Stimulated activated CD4-positive, alpha-beta T cell treated with anti-CD3 and anti-CD28 coated beads, Interleukin-12 subunit alpha, Interleukin-12 subunit beta, amount 100 ng/mL, for 24 hours (primary cell): ENCODE measurements at regions not wholly inside any gene's neighbourhood (a gene's known extent, or its start where the extent isn't known, plus 50 kb on each side); places are given as distances from the start of the nearest gene placed in this dataset.
"Not testable (repeated sequence)": the region's sequence is repeated elsewhere in the genome, so short reads cannot be mapped to it uniquely, and the experiment has no call there.

Experiments used
- DNase-seq, 2 experiments: peaks; one replicate each; pipeline ENCODE4 v3.0.0-alpha.2; 2020; ENCODE audit warnings: low read depth in 2 of 2

DNA sequence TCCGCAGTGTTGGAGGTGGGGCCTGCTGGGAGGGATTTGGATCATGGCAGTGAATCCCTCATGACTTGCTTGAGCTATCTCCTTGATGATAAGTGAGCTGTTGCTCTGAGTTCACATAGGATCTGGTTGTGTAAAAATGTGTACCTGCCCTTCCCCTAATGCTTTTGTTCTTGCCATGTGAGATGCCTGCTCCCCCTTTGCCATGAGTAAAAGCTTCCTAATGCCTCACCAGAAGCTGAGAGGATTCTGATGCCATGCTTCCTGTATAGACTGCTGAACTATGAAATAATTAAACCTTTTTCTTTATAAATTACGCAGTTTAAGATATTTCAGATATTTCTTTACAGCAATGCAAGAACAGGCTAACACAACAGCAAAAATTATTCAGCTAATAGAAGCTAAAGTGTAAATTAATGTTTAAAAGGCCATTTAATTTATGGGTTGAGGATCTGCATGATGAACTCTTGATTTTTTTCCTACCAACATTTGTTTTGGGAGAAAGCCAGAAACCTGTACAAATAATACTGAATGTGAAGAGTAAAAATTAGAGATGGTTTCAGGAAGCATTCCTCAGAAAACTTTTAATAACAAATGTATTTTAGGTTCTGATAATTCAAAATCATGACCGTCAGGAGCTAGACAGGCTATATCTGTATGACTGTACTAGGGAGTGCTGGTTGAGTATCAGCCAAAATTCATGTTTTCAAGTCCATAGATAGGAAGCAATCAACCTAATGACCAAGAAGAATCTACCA is 177.5 kb upstream of the GRIA4 start:
- no peak for DNase-seq

DNA sequence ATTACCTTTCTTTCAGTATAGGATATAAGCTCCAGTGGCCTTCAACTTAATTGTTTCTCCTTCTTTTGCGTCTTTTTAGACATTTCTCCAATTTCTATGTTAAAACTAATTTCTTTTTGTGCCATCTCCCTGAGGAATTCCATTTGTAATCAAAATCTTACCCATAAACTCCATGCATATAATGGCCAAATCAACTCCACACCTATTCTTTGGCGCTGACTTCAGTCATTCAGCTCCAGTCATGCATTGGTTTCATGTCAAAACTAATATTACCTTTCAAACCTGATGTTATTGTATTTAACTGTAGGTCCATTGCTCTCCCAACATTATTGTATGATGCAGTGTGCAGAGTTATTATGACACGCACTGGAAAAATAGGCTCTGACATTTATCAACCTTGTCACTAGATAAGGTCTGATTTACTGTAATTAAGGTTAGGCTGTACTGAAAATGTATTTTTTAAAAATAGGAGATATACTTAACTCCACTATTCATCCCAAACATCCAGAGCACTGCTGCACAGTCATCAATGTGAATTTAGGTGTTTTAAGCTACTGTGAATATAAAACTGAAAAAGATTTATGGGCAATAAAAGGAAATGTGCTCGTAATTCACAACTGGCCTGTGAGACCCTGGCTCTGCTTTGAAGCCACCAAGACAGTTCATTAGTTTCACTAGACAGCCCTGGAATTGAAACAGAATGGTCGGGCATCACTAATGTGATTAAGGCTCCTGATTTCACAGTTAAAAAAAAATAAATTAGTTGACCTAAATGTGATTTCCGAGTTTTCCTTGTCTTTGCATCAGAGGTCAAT is 180.6 kb upstream of the GRIA4 start:
- no peak for DNase-seq

DNA sequence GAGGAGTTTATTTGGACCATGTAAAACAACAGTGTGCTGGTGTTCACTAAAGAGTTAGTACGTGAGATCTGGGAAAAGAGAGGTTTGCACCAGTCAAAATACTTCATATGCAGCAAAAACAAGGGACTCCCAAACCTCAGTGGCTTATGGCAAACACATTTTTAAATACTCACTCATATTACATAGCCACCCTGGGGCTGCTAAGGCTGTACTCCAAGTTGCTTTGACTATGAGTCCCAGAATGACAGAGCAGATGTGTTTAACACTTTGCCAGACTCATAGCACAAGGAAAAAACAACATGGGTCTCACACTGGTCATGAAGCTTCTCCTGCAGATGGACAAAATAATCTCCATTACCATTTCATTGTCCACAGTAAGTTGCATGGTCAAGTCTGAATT is 202.8 kb upstream of the GRIA4 start:
- DNase-seq, result no peak

DNA sequence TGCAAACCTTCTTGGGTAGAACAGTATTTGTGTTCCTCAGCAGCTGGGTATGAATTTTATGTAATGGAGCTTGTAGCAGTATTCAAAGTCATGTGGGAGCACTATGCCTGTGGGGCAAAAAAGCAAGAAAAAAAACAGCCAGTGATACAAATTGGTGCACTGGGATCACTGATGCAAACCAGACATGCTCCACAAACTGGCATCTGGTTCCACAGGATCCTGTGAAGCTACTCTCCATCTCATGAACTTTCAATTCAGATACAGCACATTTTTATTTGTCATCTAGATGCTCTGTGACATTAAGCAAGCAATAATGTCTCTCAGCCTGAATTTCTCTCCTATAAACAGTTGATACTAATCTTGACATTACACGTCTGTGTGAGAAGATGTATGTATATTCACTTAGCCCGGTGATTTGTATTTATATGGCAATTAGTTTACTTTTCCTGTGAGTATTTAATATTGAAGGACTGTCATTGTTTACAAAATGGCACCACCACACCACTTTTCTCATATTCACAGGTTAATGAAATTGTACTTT is 208.5 kb upstream of the GRIA4 start:
- DNase-seq, result no peak

DNA sequence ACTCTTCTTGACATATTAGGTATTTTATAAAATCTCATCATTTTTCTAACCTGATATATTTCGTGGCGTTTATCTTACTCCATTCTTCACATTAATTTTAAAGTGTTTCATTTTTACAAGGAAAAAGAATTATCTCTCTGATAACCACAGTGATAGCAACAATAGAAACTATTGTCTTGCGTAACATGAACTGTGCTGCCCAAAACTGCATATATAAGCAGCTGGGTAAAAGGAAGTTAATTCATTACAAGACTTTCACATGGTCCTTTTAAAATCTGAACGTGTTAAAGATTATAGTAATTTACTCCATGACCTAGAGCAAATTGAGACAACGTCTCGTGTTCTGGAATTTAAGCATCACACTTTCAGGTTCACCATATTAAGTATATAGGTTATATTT is 210.4 kb upstream of the GRIA4 start:
- DNase-seq, result no peak

DNA sequence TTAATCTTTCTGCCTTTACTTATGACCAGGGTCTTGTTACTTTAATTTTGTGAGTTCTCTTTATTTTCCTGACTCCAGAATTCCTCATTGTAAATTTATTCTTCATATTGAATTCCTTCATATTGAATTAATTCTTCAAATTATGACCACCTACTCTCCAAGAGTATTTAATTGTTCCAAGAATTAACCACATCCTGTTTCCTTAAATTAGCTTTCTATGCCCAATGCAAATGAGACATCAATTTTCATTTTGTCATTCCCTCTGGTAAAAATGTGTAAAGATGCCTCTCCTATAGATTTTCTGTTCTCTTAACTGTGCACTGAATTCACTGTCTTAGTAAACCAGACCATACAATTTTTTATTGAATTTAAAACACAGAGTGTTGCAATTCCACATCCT is 211.2 kb upstream of the GRIA4 start:
- DNase-seq, result no peak

DNA sequence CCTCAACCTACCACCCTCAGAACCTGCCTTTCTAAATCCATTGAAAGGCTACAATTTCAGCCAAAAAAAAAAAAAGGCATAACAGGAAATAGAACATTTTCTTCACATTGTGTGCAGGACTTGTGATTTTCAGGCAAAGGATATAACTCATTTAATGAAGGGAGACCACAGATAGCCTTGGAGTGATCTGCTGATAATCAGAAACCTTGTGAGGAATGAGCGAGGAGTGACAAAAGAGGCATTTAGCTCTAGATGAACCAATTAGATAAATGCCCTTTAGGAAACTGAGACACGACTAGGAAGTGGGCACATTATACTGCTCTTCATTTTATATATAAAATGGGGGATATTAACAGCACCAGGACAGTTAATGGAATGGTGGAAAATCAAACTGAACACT is 216.5 kb upstream of the GRIA4 start:
- DNase-seq, result no peak

DNA sequence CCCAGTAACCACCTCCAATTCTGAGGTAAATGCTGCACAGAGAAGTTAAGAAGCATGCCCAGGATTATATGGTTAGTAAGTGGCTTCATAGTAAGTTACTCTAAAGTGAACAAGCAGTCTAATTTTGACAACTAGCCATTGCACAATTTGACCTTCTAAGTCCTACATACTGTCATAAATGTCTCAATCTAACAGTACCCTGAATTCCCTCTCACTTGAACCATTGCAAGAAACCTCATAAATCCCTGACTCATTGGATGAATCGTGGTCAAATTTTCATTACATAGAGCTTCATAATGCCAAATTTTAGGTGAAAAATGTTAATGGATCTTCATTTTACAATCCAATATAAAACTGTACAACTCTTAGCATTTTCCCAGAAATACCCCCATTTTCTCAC is 217.3 kb upstream of the GRIA4 start:
- no peak for DNase-seq

DNA sequence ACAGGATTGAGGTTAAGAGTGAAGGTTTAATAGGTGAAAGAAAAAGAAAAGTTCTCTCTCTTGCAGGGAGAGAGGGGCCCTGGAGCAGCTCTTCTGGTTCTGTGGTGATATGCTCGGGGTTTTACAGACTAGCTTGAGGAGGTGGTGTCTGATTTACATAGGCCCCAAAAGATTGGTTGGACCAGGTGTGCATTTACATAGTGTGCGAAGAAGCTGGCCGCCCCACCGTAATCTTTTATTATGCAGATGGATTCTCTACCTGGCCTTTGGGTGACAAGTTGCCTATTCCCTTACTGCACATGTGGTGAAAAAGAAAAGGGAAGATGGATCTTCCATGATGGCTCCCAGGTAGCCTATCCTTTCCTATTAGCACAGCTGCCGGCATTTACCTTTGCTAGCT is 219.9 kb upstream of the GRIA4 start:
- DNase-seq, result no peak

DNA sequence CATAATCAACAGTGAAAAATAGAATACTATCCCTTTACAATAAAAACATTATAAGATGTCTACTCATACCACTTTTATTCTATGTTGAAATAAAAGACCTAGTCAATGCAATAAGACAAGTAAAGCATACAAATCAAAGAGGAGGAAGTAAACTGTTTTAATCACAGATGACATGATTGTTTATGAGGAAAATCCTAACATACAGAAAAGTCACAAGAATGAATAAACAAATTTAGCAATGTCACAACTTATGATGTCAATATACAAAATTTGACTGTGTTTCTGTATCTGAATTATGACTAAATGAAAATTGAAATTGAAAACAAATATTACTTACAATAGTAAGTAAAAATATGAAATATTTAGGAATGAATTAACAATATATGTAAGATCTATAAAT is 221.9 kb upstream of the GRIA4 start:
- DNase-seq, result no peak

DNA sequence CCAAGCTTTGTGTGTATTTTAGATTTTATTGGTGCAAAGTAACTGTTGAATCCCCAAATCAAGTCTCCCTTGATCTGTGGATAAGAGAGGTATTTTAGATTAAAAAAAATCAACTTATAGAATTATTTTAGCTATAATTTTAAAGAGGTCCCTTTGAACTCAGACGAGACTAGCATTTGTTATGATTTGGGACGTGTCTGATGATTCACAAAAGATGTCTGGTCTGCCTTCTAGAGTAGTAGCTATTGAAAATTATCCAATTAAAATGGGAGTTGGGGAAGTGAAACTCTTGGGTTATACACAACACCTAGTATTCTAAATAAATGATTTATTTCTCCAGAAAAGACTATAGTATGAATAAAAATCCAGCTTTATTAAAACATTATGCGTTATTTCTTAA is 227.9 kb upstream of the GRIA4 start:
- no peak for DNase-seq

DNA sequence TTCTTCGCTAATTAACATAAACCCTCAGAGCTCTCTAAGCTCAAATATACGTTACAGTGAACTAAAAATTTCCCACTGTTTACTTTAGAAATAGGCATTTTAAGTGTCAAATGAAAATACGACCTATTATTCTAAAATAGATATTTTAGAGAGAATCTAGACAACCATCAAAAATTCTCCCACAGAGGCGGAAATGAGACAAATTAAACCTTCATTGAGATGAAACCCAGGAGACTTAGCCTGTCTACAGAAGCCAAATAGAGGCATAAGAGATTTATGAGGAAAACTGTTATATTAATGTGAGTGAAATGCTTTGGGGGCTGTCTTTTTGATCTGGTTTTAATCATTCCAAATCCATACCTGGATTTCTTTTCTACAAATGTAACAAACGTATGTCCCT is 232.0 kb upstream of the GRIA4 start:
- DNase-seq, result no peak

DNA sequence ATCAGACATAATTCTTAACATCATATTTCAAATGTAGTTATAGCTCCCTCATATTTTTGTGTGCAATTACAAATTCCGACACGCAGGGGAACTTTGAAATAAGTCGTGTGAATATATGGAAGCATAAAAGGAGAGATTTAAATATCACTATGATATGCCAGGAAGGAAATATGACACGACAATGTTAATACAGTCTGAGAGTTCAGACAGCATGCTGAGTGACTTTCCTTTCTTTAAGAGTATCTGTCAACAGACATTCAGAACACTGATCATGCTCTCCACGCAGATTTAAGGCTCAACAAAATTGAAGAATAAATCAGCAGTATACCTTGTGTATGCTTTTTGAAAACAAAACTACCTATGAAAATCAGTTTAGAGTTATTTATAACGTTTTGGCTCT is 232.6 kb upstream of the CARD18 start:
- DNase-seq, result no peak

DNA sequence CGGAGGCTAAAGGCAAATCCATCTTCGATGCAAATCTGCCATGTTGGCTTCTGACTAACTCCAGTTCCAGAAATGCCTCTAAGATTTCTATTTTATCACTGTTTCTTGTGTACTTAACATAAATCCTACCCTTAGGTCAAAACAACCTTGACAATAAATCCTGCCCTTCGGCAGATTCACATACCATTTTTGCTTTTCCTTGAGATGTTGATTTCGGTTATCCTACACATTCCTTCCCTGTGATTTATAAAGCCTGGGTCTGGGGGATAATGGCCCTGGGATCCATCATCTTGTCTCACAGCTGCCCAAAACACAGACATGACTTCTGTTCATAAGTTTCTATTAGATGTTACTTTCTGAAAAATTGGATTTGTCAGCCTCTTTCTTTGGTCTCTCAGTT is 231.7 kb upstream of the CARD18 start:
- DNase-seq, result no peak

DNA sequence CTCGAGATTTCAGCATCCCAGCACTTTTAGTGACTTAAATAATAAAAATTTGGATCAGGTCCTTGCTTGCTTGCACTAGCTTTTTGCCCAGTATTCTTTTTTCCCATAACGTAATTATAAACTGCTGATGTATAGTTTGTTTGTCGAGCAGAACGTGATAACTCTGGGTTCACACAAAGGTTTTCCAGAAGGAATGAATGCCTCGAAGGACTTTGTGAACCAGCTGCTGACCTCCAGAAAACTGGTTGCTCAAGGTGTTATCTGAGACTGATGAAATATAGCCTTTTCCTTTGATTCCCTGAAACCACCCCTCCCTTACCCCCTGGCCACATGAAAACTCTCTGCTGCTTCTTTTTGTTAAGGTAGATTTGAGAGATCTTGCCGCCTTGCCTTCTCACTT is 229.1 kb upstream of the CARD18 start:
- no peak for DNase-seq

DNA sequence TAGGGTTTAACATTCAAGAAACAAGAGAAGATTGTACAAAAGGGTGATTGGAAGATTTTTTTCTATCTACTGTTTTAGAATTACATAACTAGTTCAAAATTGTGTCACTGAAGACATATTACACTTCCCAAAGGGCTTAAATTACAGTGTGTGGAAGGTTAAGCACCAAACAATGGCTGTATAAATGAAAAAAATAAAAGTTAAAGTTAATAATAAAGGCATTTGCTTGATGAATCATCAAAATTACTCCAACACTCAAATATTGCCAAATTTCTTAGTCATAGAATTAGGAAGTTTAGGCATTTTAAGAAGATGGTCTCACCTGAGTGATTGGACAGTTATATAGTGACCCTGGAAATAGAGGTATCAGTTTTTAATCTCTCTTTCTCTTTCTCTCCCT is 227.6 kb upstream of the CARD18 start:
- no peak for DNase-seq

DNA sequence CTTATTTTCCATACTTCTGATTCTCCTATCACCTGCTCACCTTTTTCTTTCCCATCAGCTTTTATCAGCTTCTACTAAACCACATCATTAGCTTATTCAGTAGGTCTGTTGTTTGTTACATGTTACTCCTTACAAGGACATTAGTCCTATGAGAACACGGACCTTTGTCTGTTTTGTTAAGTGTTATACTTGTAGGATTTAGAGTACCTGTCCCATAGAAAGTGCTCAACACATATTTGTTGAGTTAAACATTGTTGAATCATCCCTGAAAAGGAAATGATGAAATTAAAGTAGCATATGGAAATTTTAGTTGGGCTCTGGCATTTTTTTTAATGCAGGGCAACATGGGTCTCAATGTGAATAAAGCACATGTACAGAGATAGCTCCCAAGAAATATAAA is 222.1 kb upstream of the CARD18 start:
- no peak for DNase-seq

DNA sequence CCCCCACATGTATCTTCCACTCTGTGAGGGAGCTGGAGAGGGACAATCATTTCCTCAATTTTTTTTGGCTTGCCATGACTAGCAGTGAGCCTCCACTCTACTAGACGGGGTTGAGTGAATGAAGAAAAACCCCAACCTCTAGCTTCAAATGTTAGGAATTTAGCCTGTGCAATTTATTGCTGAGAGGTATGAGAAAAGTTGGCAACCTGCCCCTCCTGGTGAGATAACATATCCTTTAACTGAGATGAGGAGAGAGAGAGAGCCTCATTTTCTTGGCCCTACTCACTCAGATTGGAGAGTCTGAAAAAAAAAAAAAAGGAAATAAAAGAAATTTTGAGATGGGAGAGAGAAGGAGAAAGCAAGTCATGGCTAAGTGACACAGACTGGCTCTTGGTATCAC is 218.2 kb upstream of the CARD18 start:
- DNase-seq, result no peak

DNA sequence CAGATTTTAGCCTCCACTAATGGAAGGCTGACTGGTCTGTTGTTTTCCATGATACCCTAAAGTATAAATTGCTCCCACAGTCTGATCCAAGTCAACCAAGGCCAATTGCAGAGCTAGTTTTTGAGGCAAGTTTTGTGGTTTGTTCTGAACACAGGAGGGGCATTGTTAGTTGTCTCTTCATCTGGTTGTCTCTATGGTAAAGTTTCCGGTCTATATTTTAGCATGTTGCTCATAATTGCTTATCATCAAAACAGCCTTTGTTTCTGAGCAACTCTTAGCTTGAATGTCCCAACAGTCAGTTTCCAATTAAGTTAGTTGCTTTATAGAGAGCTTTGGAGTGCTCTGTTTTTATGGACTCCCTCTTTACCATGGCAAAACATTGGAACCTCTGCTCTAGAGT is 217.6 kb upstream of the CARD18 start:
- DNase-seq, result no peak

DNA sequence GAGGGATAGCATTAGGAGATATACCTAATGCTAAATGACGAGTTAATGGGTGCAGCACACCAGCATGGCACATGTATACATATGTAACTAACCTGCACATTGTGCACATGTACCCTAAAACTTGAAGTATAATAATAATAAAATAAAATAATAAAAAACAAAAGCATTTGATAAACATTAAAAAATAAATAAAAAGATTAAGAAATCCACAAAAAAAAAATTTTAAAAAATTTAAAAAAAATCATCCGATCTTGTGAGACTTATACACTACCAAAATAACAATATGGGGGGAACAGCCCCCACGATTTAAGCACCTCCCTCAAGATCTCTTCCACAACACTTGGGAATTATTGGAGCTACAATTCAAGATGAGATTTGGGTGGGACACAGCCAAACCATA is 210.3 kb upstream of the CARD18 start:
- DNase-seq, result not testable (repeated sequence)

DNA sequence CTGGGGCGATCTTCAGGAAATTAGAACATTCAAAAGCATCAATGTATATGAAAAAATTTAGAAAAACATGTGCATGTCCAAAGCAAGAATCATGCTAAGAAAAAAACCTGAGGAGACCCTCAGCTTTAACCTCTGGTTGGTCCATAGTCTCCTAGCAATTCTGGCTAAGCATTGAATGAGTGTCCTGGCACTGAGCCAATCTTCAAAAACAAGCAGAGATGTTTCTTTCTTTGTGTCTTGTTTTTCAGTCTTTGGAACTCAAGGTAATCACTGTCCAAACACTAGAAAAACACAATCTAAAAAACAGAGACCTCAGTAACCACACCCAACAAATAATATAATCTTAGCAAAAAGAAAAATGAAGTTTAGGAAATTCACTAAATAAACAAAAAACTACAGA is 205.4 kb upstream of the CARD18 start:
- no peak for DNase-seq

DNA sequence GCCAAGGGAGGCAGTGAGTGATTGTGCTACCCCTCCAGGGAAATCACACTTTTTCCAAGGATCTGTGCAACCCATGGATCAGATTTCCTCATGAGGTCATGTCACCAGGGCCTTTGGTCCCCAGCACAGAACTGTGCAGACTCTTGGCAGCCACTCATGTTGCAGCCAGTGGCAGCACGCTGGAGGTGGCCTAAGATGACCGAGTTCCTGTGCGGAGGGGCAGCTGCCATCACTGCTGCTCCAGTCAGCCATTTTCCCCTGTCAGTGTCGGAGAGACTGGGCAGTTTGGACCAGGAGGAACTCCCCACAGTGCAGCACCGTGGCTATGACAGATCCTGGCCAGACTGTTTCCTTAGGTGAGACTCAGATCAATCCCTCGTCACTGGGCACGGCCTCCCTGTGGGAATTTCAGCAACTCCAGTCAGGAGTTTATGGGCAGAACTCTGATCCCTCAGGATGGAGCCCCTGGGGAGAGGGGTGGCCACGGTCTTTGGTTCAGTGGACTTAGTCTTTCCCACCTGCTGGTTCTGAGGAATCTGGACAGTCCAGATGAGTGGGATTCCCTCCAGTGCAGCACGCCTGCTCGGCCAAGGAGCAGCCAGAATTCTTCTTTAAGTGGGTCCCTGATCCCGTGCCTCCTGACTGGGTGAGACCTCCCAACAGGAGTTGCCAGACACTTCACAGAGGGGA is 194.6 kb upstream of the CARD18 start:
- no peak for DNase-seq

DNA sequence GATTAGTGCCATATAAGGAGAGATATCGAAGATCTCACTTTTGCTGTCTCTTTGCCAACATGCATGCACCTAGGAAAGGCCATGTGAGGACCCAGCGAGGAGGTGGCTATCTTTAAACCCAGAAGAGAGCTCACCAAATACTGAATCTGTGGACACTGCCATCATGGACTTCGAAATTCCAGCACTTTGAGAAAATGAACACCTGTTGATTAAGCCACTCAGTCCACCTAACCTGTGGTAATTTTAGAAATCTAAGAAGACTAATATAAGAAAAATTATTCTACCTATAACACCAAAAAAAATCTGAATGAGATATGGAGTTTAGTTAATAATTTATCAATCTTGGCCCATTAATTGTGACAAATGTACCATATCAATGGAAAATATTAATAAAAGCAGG is 193.6 kb upstream of the CARD18 start:
- no peak for DNase-seq
